H1 (cell line): ENCODE measurements at regions not wholly inside any gene's neighbourhood (a gene's known extent, or its start where the extent isn't known, plus 50 kb on each side); places are given as distances from the start of the nearest gene placed in this dataset.

Experiments
- ASH2L ChIP-seq: fragments of 200-600, 300-600 bp; sonication (generic); IDR thresholded peaks from one replicate; pipeline ENCODE4 v1.7.1; 2017; ENCODE audit warnings: low read length
- ATF2 ChIP-seq: IDR thresholded peaks from 2 replicates; pipeline ENCODE4 v1.6.1; 2012; ENCODE audit warnings: low read length, inconsistent platforms
- CREB1 ChIP-seq: IDR thresholded peaks from 2 replicates; pipeline ENCODE4 v1.6.1; 2012; ENCODE audit warnings: inconsistent platforms
- CTCF ChIP-seq, 3 experiments: IDR thresholded peaks; 1 replicate in 2 of 3; 2 replicates in 1 of 3; pipeline versions ENCODE4 v1.5.1 to v1.6.1; 2011; ENCODE audit warnings: low read length in 3 of 3, mild to moderate bottlenecking in 3 of 3, inconsistent platforms in 2 of 3, low read depth in 1 of 3, moderate library complexity in 1 of 3; ENCODE audit not compliant: insufficient read depth in 1 of 3; ENCODE audit errors: control extremely low read depth in 1 of 3
- HDAC2 ChIP-seq, 2 experiments: fragments of 300-600 bp in 1 of 2; sonication (generic) in 1 of 2; IDR thresholded peaks; 2 replicates each; pipeline ENCODE4 v1.6.1; 2011 to 2012; ENCODE audit warnings: low read depth in 2 of 2, low read length in 2 of 2, mild to moderate bottlenecking in 2 of 2, moderate library complexity in 2 of 2, borderline replicate concordance in 1 of 2, inconsistent platforms in 1 of 2
- POLR2A ChIP-seq, 2 experiments: IDR thresholded peaks; 1 replicate in 1 of 2; 2 replicates in 1 of 2; pipeline ENCODE4 v1.6.1; 2011; ENCODE audit warnings: low read depth in 2 of 2, low read length in 2 of 2, mild to moderate bottlenecking in 2 of 2; ENCODE audit errors: control extremely low read depth in 1 of 2
- POLR2AphosphoS5 ChIP-seq: IDR thresholded peaks from 2 replicates; pipeline ENCODE4 v1.6.1; 2011; ENCODE audit warnings: low read depth, low read length
- RXRA ChIP-seq: IDR thresholded peaks from 2 replicates; pipeline ENCODE4 v1.6.1; 2011; ENCODE audit warnings: low read depth, mild to moderate bottlenecking, low read length, moderate library complexity; ENCODE audit not compliant: insufficient read depth
- SP1 ChIP-seq: IDR thresholded peaks from 2 replicates; pipeline ENCODE4 v1.6.1; 2011; ENCODE audit warnings: low read depth, low read length
- TCF12 ChIP-seq: IDR thresholded peaks from 2 replicates; pipeline ENCODE4 v1.6.1; 2011; ENCODE audit warnings: low read depth, mild to moderate bottlenecking, low read length

GRCh38 chr11:115739146-115739545 lies 234.9 kb upstream of the CADM1 start:
- TF ChIP-seq ASH2L (no peak), RXRA (no peak), CREB1 (no peak), POLR2A (IDR thresholded peaks at IDR 0.05; ENCODE audit: control extremely low read depth in 1 of 2, low read depth in 2 of 2, low read length in 2 of 2) (no peak), CTCF (IDR thresholded peaks at IDR 0.05; ENCODE audit: control extremely low read depth in 1 of 3, insufficient read depth in 1 of 3, low read depth in 1 of 3, low read length in 3 of 3) (no peak), SP1 (no peak), TCF12 (no peak), HDAC2 (IDR thresholded peaks at IDR 0.05; ENCODE audit: borderline replicate concordance in 1 of 2, low read depth in 2 of 2, low read length in 2 of 2) (no peak), POLR2AphosphoS5 (no peak), ATF2 (no peak)
